ENCODE measurements at regions not wholly inside any gene's neighbourhood (a gene's known extent, or its start where the extent isn't known, plus 50 kb on each side); places are given as distances from the start of the nearest gene placed in this dataset.

DNA sequence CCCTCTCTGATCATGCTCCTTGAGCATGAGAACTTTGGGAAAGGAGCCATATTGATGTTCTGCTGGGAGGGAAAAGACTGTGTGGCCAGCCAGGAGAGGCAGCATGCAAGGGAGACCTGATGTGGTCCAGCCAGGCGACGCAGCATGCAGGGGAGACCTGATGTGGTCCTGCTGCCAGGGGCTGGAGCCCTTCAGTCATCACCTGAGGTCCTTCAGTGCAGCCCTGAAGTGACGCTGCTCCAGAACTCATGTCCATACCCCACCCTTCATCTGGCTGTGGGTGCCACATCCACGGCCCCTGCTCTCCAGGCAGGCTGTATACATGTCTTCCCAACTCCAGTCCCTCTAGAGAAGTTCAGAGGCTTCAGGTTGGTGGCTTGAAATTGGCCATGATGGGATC, 134.4 kb downstream of the ERMARD start:
- no peaks in the 10 kb centered on the region for H3K4me1 ChIP-seq (ENCODE audit: control insufficient read depth, insufficient read depth, low read length)
- H3K27me3 ChIP-seq (ENCODE audit: control insufficient read depth, insufficient read depth, low read length), result no peaks in the 10 kb centered on the region
- no peaks in the 10 kb centered on the region for H3K36me3 ChIP-seq (ENCODE audit: control insufficient read depth, insufficient read depth, low read length)
- H3K27ac ChIP-seq (ENCODE audit: low read length), result no peak overlapping the region
- no peak for DNase-seq (ENCODE audit: low read depth, low spot score)
- no peak overlapping the region for H3K4me3 ChIP-seq (ENCODE audit: low read length)
- WGBS (ENCODE audit: insufficient coverage, insufficient read length), result no CpG with 5 or more reads among the region's 4 CpGs
- H3K9me3 ChIP-seq (ENCODE audit: control insufficient read depth, insufficient read depth, low read length), result no peaks in the 10 kb centered on the region

DNA sequence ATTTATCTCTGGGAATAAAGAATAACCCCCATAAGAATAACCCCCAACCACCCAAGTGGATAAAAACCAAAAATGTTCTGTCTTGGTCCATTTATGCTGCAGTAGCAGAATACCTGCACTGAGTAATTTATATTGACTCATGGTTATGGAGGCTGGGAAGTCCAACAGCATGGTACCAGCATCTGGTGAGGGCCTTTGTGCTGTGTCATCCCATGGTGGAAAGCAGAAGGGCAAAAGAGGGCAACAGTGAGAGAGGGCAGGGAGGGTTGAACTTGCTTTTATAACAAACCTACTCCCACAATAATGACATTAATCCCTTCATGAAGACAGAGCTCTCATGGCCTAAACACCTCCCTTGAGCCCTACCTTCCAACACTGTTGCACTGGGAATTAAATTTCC, 133.7 kb downstream of the ERMARD start:
- Histone ChIP-seq H3K27me3 (ENCODE audit: control insufficient read depth, insufficient read depth, low read length) (no peaks in the 10 kb centered on the region), H3K36me3 (ENCODE audit: control insufficient read depth, insufficient read depth, low read length) (no peaks in the 10 kb centered on the region), H3K9me3 (ENCODE audit: control insufficient read depth, insufficient read depth, low read length) (no peaks in the 10 kb centered on the region), H3K4me3 (ENCODE audit: low read length) (no peak overlapping the region), H3K27ac (ENCODE audit: low read length) (no peak overlapping the region), H3K4me1 (ENCODE audit: control insufficient read depth, insufficient read depth, low read length) (no peaks in the 10 kb centered on the region)
- no peak for DNase-seq (ENCODE audit: low read depth, low spot score)

DNA sequence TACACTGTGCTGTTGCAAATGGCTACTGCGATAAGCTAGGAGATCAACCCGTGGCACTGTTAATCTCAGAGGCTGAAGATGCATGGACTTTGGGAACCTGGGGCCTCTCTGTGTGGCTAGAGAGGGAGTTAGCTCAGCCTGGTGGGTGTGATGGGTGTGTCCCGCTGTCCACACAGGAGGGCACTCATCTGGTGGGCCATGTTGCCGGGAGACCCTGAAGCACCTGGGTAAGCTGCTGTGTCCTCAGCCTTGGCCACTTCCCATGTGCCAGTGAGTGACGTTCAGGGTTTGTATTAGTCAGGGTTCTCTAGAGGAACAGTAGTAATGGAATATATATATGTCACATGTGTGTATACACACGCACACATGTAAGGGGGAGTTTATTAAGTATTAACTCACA, 132.7 kb downstream of the ERMARD start:
- Histone ChIP-seq H3K4me1 (ENCODE audit: control insufficient read depth, insufficient read depth, low read length) (no peaks in the 10 kb centered on the region), H3K4me3 (ENCODE audit: low read length) (no peak overlapping the region), H3K9me3 (ENCODE audit: control insufficient read depth, insufficient read depth, low read length) (no peaks in the 10 kb centered on the region), H3K27ac (ENCODE audit: low read length) (no peak overlapping the region), H3K27me3 (ENCODE audit: control insufficient read depth, insufficient read depth, low read length) (no peaks in the 10 kb centered on the region), H3K36me3 (ENCODE audit: control insufficient read depth, insufficient read depth, low read length) (no peaks in the 10 kb centered on the region)
- DNase-seq (ENCODE audit: low read depth, low spot score), result no peak
- WGBS (ENCODE audit: insufficient coverage, insufficient read length), result no CpG with 5 or more reads among the region's 6 CpGs

DNA sequence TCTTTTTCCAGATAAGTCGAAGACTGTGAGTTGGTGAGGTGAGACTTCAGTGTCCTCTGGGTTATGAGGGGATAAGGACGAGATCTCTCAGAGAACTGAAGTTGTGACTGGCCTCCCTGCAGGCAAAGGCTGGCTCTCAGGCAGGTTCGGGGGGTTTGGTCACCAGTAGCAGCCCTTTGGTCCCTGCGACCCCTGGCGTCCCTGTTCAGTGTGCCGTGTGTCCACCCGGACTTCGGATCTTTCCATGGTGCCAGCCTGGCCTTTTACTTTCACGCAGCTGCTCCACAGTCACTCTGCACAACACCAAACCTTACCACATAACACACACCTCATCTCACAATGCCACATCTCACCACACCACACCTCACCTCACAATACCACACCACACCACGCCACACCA, 131.9 kb downstream of the ERMARD start:
- H3K4me1 ChIP-seq (ENCODE audit: control insufficient read depth, insufficient read depth, low read length), result no peaks in the 10 kb centered on the region
- no peak overlapping the region for H3K4me3 ChIP-seq (ENCODE audit: low read length)
- H3K27me3 ChIP-seq (ENCODE audit: control insufficient read depth, insufficient read depth, low read length), result no peaks in the 10 kb centered on the region
- no peak overlapping the region for H3K27ac ChIP-seq (ENCODE audit: low read length)
- WGBS (ENCODE audit: insufficient coverage, insufficient read length), result 90% methylated on average over 2 of the region's 10 CpGs
- no peaks in the 10 kb centered on the region for H3K36me3 ChIP-seq (ENCODE audit: control insufficient read depth, insufficient read depth, low read length)
- DNase-seq (ENCODE audit: low read depth, low spot score), result no peak
- no peaks in the 10 kb centered on the region for H3K9me3 ChIP-seq (ENCODE audit: control insufficient read depth, insufficient read depth, low read length)

DNA sequence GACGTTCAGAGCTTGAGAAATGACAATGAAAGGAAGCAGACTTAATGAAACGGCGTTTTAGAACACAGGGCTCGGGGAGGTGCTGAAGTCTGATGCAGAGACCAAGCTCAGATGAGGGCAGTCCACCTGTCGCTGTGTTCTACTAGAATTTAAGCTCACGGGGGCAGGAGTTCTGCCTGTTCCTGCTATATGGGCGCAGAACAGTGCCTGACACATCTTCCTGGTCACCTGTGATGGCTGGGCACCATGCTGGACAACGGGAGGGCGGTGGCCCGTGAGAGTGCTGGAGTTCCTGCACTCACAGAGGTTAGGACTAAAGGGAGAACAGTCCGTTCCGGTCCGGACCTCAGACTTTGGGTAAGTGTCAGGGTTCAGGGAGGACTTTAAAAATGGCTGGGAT, 130.6 kb downstream of the ERMARD start:
- H3K27ac ChIP-seq (ENCODE audit: low read length), result no peak overlapping the region
- no peaks in the 10 kb centered on the region for H3K27me3 ChIP-seq (ENCODE audit: control insufficient read depth, insufficient read depth, low read length)
- H3K36me3 ChIP-seq (ENCODE audit: control insufficient read depth, insufficient read depth, low read length), result no peaks in the 10 kb centered on the region
- no CpG with 5 or more reads among the region's 13 CpGs for WGBS (ENCODE audit: insufficient coverage, insufficient read length)
- no peaks in the 10 kb centered on the region for H3K4me1 ChIP-seq (ENCODE audit: control insufficient read depth, insufficient read depth, low read length)
- H3K9me3 ChIP-seq (ENCODE audit: control insufficient read depth, insufficient read depth, low read length), result no peaks in the 10 kb centered on the region
- DNase-seq (ENCODE audit: low read depth, low spot score), result no peak
- no peak overlapping the region for H3K4me3 ChIP-seq (ENCODE audit: low read length)

DNA sequence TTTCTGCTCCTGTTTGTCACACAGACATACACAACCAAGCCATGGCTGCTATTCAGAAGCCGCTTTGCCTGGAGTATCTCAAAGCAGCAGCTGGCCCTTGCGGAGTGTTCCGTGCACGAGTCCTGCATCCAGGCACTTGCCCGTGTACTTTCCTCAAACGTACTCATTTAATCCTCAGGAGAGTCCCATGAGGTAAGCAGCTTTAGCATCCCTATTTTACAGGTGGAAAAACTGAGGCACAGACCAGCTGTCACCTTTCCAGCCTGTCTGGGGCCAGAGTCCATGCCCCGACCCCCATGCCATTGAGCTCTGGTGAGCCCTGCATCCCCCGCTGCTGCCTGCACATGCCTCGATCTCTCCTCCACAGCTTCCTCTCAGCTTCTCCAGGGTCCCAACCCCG, 130.0 kb downstream of the ERMARD start:
- no peaks in the 10 kb centered on the region for H3K4me1 ChIP-seq (ENCODE audit: control insufficient read depth, insufficient read depth, low read length)
- no peaks in the 10 kb centered on the region for H3K36me3 ChIP-seq (ENCODE audit: control insufficient read depth, insufficient read depth, low read length)
- no peaks in the 10 kb centered on the region for H3K9me3 ChIP-seq (ENCODE audit: control insufficient read depth, insufficient read depth, low read length)
- H3K27me3 ChIP-seq (ENCODE audit: control insufficient read depth, insufficient read depth, low read length), result no peaks in the 10 kb centered on the region
- no peak overlapping the region for H3K27ac ChIP-seq (ENCODE audit: low read length)
- no peak for DNase-seq (ENCODE audit: low read depth, low spot score)
- no CpG with 5 or more reads among the region's 10 CpGs for WGBS (ENCODE audit: insufficient coverage, insufficient read length)
- H3K4me3 ChIP-seq (ENCODE audit: low read length), result no peak overlapping the region

DNA sequence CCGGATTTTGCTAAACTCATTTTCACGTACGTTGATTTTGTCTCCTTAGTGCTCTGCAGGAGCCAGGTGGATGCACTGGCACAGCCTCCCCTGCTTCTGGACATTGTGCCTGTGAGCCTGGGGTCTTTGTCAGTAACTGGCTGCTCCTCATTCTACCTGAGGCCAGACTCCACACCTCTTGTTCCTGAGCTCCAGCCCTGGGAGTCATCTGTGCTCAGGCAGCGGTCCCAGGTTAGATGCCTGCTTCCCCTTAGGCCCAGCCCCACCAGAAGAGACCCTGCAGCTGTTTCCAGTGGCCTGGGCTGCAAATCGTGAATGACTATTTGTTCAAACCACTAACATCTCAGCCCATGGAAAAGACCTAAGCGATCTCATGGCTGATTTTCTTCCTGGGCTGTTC, 129.1 kb downstream of the ERMARD start:
- Histone ChIP-seq H3K9me3 (ENCODE audit: control insufficient read depth, insufficient read depth, low read length) (no peaks in the 10 kb centered on the region), H3K4me3 (ENCODE audit: low read length) (no peak overlapping the region), H3K36me3 (ENCODE audit: control insufficient read depth, insufficient read depth, low read length) (no peaks in the 10 kb centered on the region), H3K27me3 (ENCODE audit: control insufficient read depth, insufficient read depth, low read length) (no peaks in the 10 kb centered on the region), H3K4me1 (ENCODE audit: control insufficient read depth, insufficient read depth, low read length) (no peaks in the 10 kb centered on the region), H3K27ac (ENCODE audit: low read length) (no peak overlapping the region)
- no peak for DNase-seq (ENCODE audit: low read depth, low spot score)
- no CpG with 5 or more reads among the region's 6 CpGs for WGBS (ENCODE audit: insufficient coverage, insufficient read length)

DNA sequence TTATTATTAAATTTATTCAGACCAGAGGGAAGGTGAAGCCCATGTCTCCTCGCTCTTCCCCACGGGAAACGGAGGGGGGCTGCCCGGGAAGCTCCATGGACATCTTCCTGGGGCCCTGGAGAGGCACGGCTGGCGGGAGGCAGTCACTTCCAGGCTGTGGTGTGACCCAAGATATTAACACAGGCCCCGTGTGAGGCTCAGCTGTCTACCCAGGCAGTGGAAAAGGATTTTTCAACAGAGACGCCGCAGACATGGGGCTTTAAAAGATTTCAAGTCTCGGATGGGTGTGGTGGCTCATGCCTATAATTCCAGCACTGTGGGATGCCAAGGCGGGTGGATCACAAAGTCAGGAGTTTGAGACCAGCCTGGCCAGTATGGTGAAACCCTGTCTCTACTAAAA, 117.9 kb downstream of the ERMARD start:
- WGBS (ENCODE audit: insufficient coverage, insufficient read length), result no CpG with 5 or more reads among the region's 11 CpGs

DNA sequence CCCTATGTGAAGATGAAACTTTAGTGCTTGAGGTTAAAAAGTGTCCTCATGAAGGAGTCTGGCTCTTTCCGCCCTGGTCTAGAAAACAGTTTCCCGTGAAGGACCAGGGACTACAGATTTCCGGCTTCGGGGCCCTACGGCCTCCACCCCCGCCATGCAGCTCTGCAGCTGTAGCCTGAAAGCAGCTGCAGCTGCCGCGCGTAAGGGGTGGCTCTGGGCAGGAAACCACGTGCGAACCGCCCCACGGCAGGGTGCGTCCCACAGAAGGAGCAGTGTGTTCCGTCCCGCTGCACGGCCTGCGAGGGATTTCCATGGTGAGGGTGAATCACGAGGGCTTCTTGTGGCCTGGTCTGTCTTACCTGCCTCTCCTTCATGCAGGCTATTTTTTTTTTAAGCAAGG, 117.0 kb downstream of the ERMARD start:
- H3K9me3 ChIP-seq (ENCODE audit: control insufficient read depth, insufficient read depth, low read length), result no peaks in the 10 kb centered on the region
- H3K4me1 ChIP-seq (ENCODE audit: control insufficient read depth, insufficient read depth, low read length), result no peaks in the 10 kb centered on the region
- no peak for DNase-seq (ENCODE audit: low read depth, low spot score)
- WGBS (ENCODE audit: insufficient coverage, insufficient read length), result no CpG with 5 or more reads among the region's 19 CpGs
- H3K27me3 ChIP-seq (ENCODE audit: control insufficient read depth, insufficient read depth, low read length), result no peaks in the 10 kb centered on the region
- H3K27ac ChIP-seq (ENCODE audit: low read length), result no peak overlapping the region
- H3K36me3 ChIP-seq (ENCODE audit: control insufficient read depth, insufficient read depth, low read length), result no peaks in the 10 kb centered on the region
- no peak overlapping the region for H3K4me3 ChIP-seq (ENCODE audit: low read length)

More for the DNA sequence above, 117.9 kb downstream of the ERMARD start:
- Histone ChIP-seq H3K27me3 (ENCODE audit: control insufficient read depth, insufficient read depth, low read length) (no peaks in the 10 kb centered on the region), H3K4me1 (ENCODE audit: control insufficient read depth, insufficient read depth, low read length) (no peaks in the 10 kb centered on the region), H3K9me3 (ENCODE audit: control insufficient read depth, insufficient read depth, low read length) (no peaks in the 10 kb centered on the region), H3K4me3 (ENCODE audit: low read length) (no peak overlapping the region), H3K27ac (ENCODE audit: low read length) (no peak overlapping the region), H3K36me3 (ENCODE audit: control insufficient read depth, insufficient read depth, low read length) (no peaks in the 10 kb centered on the region)
- no peak for DNase-seq (ENCODE audit: low read depth, low spot score)

DNA sequence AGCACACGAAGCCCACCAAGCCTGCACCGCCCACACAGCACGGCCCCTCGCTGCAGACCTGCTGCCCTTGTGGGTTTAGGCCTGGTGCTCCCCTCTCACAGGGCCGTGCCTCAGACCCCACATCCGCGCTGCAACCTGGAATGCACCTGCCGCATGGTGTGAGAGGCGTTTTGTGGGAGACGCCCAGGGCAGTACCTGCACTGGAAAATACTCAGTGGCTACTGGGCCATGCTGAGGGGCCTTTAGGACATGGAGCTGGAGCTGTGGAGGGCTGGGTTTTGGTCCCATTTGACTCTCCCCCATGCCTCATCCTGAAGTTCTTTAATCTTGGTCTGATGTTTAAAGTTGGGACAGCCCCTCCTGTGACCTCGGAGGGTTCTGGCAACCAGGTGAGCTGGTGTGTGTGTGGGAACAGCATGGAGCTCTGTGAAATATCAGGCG, 116.3 kb downstream of the ERMARD start:
- H3K27me3 ChIP-seq (ENCODE audit: control insufficient read depth, insufficient read depth, low read length), result no peaks in the 10 kb centered on the region
- H3K4me3 ChIP-seq (ENCODE audit: low read length), result no peak overlapping the region
- no peaks in the 10 kb centered on the region for H3K9me3 ChIP-seq (ENCODE audit: control insufficient read depth, insufficient read depth, low read length)
- no peaks in the 10 kb centered on the region for H3K4me1 ChIP-seq (ENCODE audit: control insufficient read depth, insufficient read depth, low read length)
- no peak for DNase-seq (ENCODE audit: low read depth, low spot score)
- H3K27ac ChIP-seq (ENCODE audit: low read length), result no peak overlapping the region
- WGBS (ENCODE audit: insufficient coverage, insufficient read length), result no CpG with 5 or more reads among the region's 12 CpGs
- H3K36me3 ChIP-seq (ENCODE audit: control insufficient read depth, insufficient read depth, low read length), result no peaks in the 10 kb centered on the region

DNA sequence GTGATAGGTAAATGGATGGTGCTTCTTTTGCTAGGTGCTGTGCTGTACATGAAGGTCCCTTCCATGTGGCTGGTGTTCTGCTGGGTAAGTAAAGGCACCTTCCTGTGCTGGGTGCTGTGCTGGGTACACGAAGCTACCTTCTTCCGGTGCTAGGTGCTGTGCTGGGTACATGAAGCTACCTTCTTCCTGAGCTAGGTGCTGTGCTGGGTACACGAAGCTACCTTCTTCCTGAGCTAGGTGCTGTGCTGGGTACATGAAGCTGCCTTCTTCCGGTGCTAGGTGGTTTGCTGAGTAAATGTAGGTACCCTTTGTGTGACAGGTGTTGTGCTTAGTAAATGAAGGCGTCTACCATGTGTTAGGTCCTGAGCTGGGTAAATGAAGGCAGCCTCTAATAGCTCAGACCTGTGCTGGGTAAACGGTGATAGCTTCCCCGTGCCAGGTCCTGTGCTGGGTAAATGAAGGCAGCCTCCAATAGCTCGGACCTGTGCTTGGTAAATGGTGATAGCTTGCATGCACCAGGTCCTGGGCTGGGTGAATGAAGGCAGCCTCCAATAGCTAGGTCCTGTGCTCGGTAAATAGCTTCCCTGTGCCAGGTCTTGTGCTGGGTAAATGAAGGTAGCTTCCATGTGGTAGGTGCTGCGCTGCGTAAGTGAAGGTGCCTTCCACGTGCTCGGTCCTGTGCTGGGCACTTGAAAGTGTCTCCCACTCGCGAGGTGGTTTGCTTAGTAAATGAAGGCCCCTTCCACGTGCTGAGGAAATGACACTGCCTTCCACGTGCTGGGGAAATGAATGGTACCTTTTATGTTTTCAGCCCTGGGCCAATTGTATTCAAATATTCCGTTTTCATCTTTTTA, 115.5 kb downstream of the ERMARD start:
- Histone ChIP-seq H3K27ac (ENCODE audit: low read length) (no peak overlapping the region), H3K4me3 (ENCODE audit: low read length) (no peak overlapping the region)
- no CpG with 5 or more reads among the region's 18 CpGs for WGBS (ENCODE audit: insufficient coverage, insufficient read length)

More for the DNA sequence above, 115.5 kb downstream of the ERMARD start:
- Histone ChIP-seq H3K27me3 (ENCODE audit: control insufficient read depth, insufficient read depth, low read length) (no peaks in the 10 kb centered on the region), H3K4me1 (ENCODE audit: control insufficient read depth, insufficient read depth, low read length) (no peaks in the 10 kb centered on the region), H3K9me3 (ENCODE audit: control insufficient read depth, insufficient read depth, low read length) (no peaks in the 10 kb centered on the region), H3K36me3 (ENCODE audit: control insufficient read depth, insufficient read depth, low read length) (no peaks in the 10 kb centered on the region)
- no peak for DNase-seq (ENCODE audit: low read depth, low spot score)
